ENCODE measurements at regions not wholly inside any gene's neighbourhood (a gene's known extent, or its start where the extent isn't known, plus 50 kb on each side); places are given as distances from the start of the nearest gene placed in this dataset.
A peak's percentile ranks its signal among the peaks of the same experiment; 100 is the strongest.

DNA sequence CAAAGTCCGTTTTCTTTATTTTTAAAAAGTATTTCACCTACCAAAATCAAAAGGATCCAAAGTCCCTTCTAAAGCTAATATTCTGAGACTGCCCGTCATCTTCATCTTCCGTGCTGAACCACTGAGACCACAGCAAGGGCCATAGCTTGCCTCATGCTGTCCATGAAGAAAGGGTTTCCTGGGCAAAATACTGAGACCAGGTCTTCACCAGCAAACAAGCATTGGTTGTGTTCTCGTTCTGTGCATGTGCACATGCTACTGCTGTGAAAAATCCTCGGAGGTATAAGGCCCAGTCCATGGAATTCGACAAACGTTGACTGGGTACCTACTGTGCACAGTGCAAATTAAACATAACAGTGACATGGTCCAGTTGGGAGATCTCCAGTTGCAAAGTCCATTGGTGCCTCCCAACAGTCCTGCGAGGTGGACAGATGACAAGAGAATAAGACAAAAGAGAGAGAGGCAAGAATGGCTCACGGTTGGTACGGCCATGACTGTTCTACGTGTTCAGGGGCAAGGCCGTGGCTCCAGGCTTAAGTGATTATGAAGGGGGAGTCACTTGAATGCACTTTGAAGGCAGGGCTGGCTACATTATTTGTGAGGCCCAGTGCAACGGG is 192.6 kb upstream of the GLI2 start (continued):
- TF ChIP-seq, protein P1, sequence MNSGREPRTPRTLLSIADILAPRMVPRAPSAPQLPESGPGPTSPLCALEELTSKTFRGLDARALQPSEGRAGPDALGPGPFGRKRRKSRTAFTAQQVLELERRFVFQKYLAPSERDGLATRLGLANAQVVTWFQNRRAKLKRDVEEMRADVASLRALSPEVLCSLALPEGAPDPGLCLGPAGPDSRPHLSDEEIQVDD (CRISPR knock-in tag; IDR thresholded peaks at IDR 0.05; ENCODE audit: borderline replicate concordance) = 0 out of 2 replicates have a peak, but pooled peaks have one; percentile 53
- TF ChIP-seq ZC3H13 (CRISPR knock-in tag; IDR thresholded peaks at IDR 0.05) (peak; percentile 21; the same call in 1 of the 2 replicates), RCOR2 (CRISPR knock-in tag; IDR thresholded peaks at IDR 0.05) (peak; percentile 82; the same call in 1 of the 2 replicates), PHF8 (CRISPR knock-in tag; IDR thresholded peaks at IDR 0.05) (0 out of 2 replicates have a peak, but pooled peaks have one; percentile 27), ZNF33B (CRISPR knock-in tag; IDR thresholded peaks at IDR 0.05) (no peak), SAP130 (CRISPR knock-in tag; IDR thresholded peaks at IDR 0.05; ENCODE audit: low read depth) (peak; percentile 65), ZFX (CRISPR knock-in tag; IDR thresholded peaks at IDR 0.05; ENCODE audit: low read depth) (peak; percentile 82), ZMYM3 (CRISPR knock-in tag; IDR thresholded peaks at IDR 0.05) (peak; percentile 55; the same call in 1 of the 2 replicates), ZNF101 (CRISPR knock-in tag; IDR thresholded peaks at IDR 0.05; ENCODE audit: borderline replicate concordance, low read depth) (no peak), ZBTB7B (CRISPR knock-in tag; IDR thresholded peaks at IDR 0.05) (peak; percentile 59; the same call in 1 of the 2 replicates), SOX5 (CRISPR knock-in tag; IDR thresholded peaks at IDR 0.05; ENCODE audit: borderline replicate concordance) (peak; percentile 69; the same call in 1 of the 2 replicates), RFX1 (IDR thresholded peaks at IDR 0.05) (no peak), NFYB (CRISPR knock-in tag; IDR thresholded peaks at IDR 0.05) (no peak)
- TF ChIP-seq, protein P2, sequence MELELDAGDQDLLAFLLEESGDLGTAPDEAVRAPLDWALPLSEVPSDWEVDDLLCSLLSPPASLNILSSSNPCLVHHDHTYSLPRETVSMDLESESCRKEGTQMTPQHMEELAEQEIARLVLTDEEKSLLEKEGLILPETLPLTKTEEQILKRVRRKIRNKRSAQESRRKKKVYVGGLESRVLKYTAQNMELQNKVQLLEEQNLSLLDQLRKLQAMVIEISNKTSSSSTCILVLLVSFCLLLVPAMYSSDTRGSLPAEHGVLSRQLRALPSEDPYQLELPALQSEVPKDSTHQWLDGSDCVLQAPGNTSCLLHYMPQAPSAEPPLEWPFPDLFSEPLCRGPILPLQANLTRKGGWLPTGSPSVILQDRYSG (CRISPR knock-in tag; IDR thresholded peaks at IDR 0.05) = no peak
- TF ChIP-seq, protein P3, sequence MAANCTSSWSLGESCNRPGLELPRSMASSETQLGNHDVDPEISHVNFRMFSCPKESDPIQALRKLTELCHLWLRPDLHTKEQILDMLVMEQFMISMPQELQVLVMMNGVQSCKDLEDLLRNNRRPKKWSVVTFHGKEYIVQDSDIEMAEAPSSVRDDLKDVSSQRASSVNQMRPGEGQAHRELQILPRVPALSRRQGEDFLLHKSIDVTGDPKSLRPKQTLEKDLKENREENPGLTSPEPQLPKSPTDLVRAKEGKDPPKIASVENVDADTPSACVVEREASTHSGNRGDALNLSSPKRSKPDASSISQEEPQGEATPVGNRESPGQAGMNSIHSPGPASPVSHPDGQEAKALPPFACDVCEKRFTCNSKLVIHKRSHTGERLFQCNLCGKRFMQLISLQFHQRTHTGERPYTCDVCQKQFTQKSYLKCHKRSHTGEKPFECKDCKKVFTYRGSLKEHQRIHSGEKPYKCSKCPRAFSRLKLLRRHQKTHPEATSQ (CRISPR knock-in tag; IDR thresholded peaks at IDR 0.05; ENCODE audit: borderline replicate concordance) = peak; percentile 63; the same call in 1 of the 2 replicates
- TF ChIP-seq, protein P4, sequence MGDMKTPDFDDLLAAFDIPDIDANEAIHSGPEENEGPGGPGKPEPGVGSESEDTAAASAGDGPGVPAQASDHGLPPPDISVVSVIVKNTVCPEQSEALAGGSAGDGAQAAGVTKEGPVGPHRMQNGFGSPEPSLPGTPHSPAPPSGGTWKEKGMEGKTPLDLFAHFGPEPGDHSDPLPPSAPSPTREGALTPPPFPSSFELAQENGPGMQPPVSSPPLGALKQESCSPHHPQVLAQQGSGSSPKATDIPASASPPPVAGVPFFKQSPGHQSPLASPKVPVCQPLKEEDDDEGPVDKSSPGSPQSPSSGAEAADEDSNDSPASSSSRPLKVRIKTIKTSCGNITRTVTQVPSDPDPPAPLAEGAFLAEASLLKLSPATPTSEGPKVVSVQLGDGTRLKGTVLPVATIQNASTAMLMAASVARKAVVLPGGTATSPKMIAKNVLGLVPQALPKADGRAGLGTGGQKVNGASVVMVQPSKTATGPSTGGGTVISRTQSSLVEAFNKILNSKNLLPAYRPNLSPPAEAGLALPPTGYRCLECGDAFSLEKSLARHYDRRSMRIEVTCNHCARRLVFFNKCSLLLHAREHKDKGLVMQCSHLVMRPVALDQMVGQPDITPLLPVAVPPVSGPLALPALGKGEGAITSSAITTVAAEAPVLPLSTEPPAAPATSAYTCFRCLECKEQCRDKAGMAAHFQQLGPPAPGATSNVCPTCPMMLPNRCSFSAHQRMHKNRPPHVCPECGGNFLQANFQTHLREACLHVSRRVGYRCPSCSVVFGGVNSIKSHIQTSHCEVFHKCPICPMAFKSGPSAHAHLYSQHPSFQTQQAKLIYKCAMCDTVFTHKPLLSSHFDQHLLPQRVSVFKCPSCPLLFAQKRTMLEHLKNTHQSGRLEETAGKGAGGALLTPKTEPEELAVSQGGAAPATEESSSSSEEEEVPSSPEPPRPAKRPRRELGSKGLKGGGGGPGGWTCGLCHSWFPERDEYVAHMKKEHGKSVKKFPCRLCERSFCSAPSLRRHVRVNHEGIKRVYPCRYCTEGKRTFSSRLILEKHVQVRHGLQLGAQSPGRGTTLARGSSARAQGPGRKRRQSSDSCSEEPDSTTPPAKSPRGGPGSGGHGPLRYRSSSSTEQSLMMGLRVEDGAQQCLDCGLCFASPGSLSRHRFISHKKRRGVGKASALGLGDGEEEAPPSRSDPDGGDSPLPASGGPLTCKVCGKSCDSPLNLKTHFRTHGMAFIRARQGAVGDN (CRISPR knock-in tag; IDR thresholded peaks at IDR 0.05) = peak; percentile 45; the same call in 1 of the 2 replicates
- TF ChIP-seq, protein P5, sequence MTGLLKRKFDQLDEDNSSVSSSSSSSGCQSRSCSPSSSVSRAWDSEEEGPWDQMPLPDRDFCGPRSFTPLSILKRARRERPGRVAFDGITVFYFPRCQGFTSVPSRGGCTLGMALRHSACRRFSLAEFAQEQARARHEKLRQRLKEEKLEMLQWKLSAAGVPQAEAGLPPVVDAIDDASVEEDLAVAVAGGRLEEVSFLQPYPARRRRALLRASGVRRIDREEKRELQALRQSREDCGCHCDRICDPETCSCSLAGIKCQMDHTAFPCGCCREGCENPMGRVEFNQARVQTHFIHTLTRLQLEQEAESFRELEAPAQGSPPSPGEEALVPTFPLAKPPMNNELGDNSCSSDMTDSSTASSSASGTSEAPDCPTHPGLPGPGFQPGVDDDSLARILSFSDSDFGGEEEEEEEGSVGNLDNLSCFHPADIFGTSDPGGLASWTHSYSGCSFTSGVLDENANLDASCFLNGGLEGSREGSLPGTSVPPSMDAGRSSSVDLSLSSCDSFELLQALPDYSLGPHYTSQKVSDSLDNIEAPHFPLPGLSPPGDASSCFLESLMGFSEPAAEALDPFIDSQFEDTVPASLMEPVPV (CRISPR knock-in tag; IDR thresholded peaks at IDR 0.05) = peak; percentile 61; the same call in 1 of the 2 replicates
